H1 (cell line): ENCODE measurements at regions not wholly inside any gene's neighbourhood (a gene's known extent, or its start where the extent isn't known, plus 50 kb on each side); places are given as distances from the start of the nearest gene placed in this dataset.

Experiments used
- CBX8 ChIP-seq: fragments of 300-800, 300-1000 bp; sonication (generic); IDR thresholded peaks from 2 replicates; pipeline ENCODE4 v1.7.1; 2016; ENCODE audit warnings: low read depth, low read length, borderline replicate concordance
- EP300 ChIP-seq, 2 experiments: IDR thresholded peaks; 1 replicate in 1 of 2; 2 replicates in 1 of 2; pipeline ENCODE4 v1.6.1; 2011 to 2012; ENCODE audit warnings: low read depth in 2 of 2, low read length in 2 of 2, mild to moderate bottlenecking in 2 of 2, borderline replicate concordance in 1 of 2, inconsistent platforms in 1 of 2, moderate library complexity in 1 of 2
- EZH2 ChIP-seq: fragments of 200-600 bp; sonication (generic); IDR thresholded peaks from 2 replicates; pipeline ENCODE4 v1.7.1; 2012; ENCODE audit warnings: low read depth, mild to moderate bottlenecking, moderate library complexity, low read length, inconsistent platforms; ENCODE audit not compliant: severe bottlenecking
- GTF2F1 ChIP-seq: IDR thresholded peaks from 2 replicates; pipeline ENCODE4 v1.6.1; 2012; ENCODE audit warnings: low read depth, low read length, improper control_type of control experiment, borderline replicate concordance
- POLR2A ChIP-seq, 2 experiments: IDR thresholded peaks; 1 replicate in 1 of 2; 2 replicates in 1 of 2; pipeline ENCODE4 v1.6.1; 2011; ENCODE audit warnings: low read depth in 2 of 2, low read length in 2 of 2, mild to moderate bottlenecking in 2 of 2; ENCODE audit errors: control extremely low read depth in 1 of 2
- TAF1 ChIP-seq: IDR thresholded peaks from 2 replicates; pipeline ENCODE4 v1.6.1; 2011; ENCODE audit warnings: mild to moderate bottlenecking, low read depth, low read length
- TF ChIP-seq, protein P1 (sequence below), 3 experiments: IDR thresholded peaks; 1 replicate in 2 of 3; 2 replicates in 1 of 3; pipeline versions ENCODE4 v1.5.1 to v1.6.1; 2011; ENCODE audit warnings: low read length in 3 of 3, mild to moderate bottlenecking in 3 of 3, inconsistent platforms in 2 of 3, low read depth in 1 of 3, moderate library complexity in 1 of 3; ENCODE audit not compliant: insufficient read depth in 1 of 3; ENCODE audit errors: control extremely low read depth in 1 of 3

DNA sequence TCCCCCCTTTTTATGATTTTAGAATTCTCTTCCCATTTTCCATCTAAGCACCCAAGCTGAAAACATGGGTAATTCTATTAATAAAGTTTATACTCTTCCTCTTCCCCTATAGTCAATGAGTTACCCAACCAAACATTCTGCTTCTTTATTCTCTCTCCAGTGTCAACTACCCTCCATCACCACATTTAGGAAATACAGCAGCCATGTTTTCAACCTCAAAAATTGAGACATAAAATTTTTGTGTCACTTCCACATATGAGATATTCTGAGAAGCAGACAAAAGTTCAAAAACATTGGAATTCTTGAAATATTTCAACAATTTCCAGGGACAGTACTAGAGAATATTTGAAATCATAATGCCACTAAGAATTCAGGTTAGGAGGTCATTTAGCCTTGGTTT lies 64.8 kb upstream of the ATP1A1 start:
- TF ChIP-seq, protein P1, sequence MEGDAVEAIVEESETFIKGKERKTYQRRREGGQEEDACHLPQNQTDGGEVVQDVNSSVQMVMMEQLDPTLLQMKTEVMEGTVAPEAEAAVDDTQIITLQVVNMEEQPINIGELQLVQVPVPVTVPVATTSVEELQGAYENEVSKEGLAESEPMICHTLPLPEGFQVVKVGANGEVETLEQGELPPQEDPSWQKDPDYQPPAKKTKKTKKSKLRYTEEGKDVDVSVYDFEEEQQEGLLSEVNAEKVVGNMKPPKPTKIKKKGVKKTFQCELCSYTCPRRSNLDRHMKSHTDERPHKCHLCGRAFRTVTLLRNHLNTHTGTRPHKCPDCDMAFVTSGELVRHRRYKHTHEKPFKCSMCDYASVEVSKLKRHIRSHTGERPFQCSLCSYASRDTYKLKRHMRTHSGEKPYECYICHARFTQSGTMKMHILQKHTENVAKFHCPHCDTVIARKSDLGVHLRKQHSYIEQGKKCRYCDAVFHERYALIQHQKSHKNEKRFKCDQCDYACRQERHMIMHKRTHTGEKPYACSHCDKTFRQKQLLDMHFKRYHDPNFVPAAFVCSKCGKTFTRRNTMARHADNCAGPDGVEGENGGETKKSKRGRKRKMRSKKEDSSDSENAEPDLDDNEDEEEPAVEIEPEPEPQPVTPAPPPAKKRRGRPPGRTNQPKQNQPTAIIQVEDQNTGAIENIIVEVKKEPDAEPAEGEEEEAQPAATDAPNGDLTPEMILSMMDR (IDR thresholded peaks at IDR 0.05; ENCODE audit: control extremely low read depth in 1 of 3, insufficient read depth in 1 of 3, low read depth in 1 of 3, low read length in 3 of 3) = no peak
- no peak for TF ChIP-seq EZH2
- TF ChIP-seq EP300 (IDR thresholded peaks at IDR 0.05; ENCODE audit: borderline replicate concordance in 1 of 2, low read depth in 2 of 2, low read length in 2 of 2) = no peak
- TF ChIP-seq POLR2A (IDR thresholded peaks at IDR 0.05; ENCODE audit: control extremely low read depth in 1 of 2, low read depth in 2 of 2, low read length in 2 of 2) = no peak
- TF ChIP-seq GTF2F1 = no peak
- TF ChIP-seq TAF1 = no peak
- TF ChIP-seq CBX8 = no peak
